Chondrocyte (in vitro differentiated cells): ENCODE measurements at regions not wholly inside any gene's neighbourhood (a gene's known extent, or its start where the extent isn't known, plus 50 kb on each side); places are given as distances from the start of the nearest gene placed in this dataset.
"Not testable (repeated sequence)": the region's sequence is repeated elsewhere in the genome, so short reads cannot be mapped to it uniquely, and the experiment has no call there.

Experiments
- DNase-seq: peaks from one replicate; pipeline ENCODE4 v3.0.0; 2021; ENCODE audit warnings: mixed read lengths, low spot score
- H3K27ac Mint-ChIP-seq: one replicate; pipeline ENCODE4 v1.8.0; 2021; ENCODE audit warnings: mild to moderate bottlenecking, moderate library complexity, mixed read lengths; ENCODE audit not compliant: unreplicated experiment
- H3K27me3 Mint-ChIP-seq: 2 replicates; pipeline ENCODE4 v1.8.0; 2021; ENCODE audit warnings: low read depth, mixed read lengths
- H3K36me3 Mint-ChIP-seq: 2 replicates; pipeline ENCODE4 v1.8.0; 2021; ENCODE audit warnings: low read depth, mixed read lengths
- H3K4me1 Mint-ChIP-seq: 2 replicates; pipeline ENCODE4 v1.8.0; 2021; ENCODE audit warnings: low read depth, mild to moderate bottlenecking, mixed read lengths
- H3K4me3 Mint-ChIP-seq: one replicate; pipeline ENCODE4 v1.8.0; 2021; ENCODE audit warnings: mild to moderate bottlenecking, moderate library complexity, mixed read lengths; ENCODE audit not compliant: unreplicated experiment
- H3K9me3 Mint-ChIP-seq: 2 replicates; pipeline ENCODE4 v1.8.0; 2021; ENCODE audit warnings: low read depth, mixed read lengths
- CTCF ChIP-seq: fragments of 200-600 bp; sonication (generic); IDR thresholded peaks from 2 replicates; pipeline ENCODE4 v1.5.0; 2021; ENCODE audit warnings: antibody characterized with exemption, mild to moderate bottlenecking, moderate library complexity

- no peaks in the 10 kb centered on the region for H3K27me3 Mint-ChIP-seq
- H3K9me3 Mint-ChIP-seq, result no peaks in the 10 kb centered on the region
- no peak overlapping the region for H3K4me3 Mint-ChIP-seq
- TF ChIP-seq CTCF, result no peak
- H3K27ac Mint-ChIP-seq, result no peak overlapping the region
- H3K4me1 Mint-ChIP-seq, result no peaks in the 10 kb centered on the region
- no peaks in the 10 kb centered on the region for H3K36me3 Mint-ChIP-seq
- peak; percentile 20 for DNase-seq
Observed at GRCh38 chr17:31798205-31798724, 60.8 kb downstream of the COPRS start.

GRCh38 chr17:31795941-31796340 is 63.1 kb downstream of the COPRS start:
- not testable (repeated sequence) for H3K4me3 Mint-ChIP-seq, H3K36me3 Mint-ChIP-seq, H3K27ac Mint-ChIP-seq, H3K27me3 Mint-ChIP-seq, H3K4me1 Mint-ChIP-seq, H3K9me3 Mint-ChIP-seq
- peak; percentile 25 for DNase-seq

GRCh38 chr17:31794111-31794510 is 64.9 kb downstream of the COPRS start:
- Mint-ChIP-seq H3K9me3 (no peaks in the 10 kb centered on the region), H3K4me3 (no peak overlapping the region), H3K27me3 (peaks cover 10% of the 10 kb centered on the region), H3K27ac (no peak overlapping the region), H3K36me3 (no peaks in the 10 kb centered on the region), H3K4me1 (no peaks in the 10 kb centered on the region)
- DNase-seq, result peak; percentile 27
- no peak for TF ChIP-seq CTCF

GRCh38 chr17:31793634-31794033 is 65.4 kb downstream of the COPRS start:
- H3K4me1 Mint-ChIP-seq, H3K27me3 Mint-ChIP-seq, H3K27ac Mint-ChIP-seq, H3K4me3 Mint-ChIP-seq, H3K9me3 Mint-ChIP-seq, DNase-seq, H3K36me3 Mint-ChIP-seq: not testable (repeated sequence)

- H3K4me1 Mint-ChIP-seq, result peaks cover 12% of the 10 kb centered on the region
- no peaks in the 10 kb centered on the region for H3K9me3 Mint-ChIP-seq
- no peak for TF ChIP-seq CTCF
- H3K36me3 Mint-ChIP-seq, result no peaks in the 10 kb centered on the region
- H3K4me3 Mint-ChIP-seq, result no peak overlapping the region
- no peak for DNase-seq
- peaks cover 10% of the 10 kb centered on the region for H3K27me3 Mint-ChIP-seq
- H3K27ac Mint-ChIP-seq, result no peak overlapping the region
Observed at GRCh38 chr17:31792007-31792585, 66.9 kb downstream of the COPRS start.

- Mint-ChIP-seq H3K36me3 (no peaks in the 10 kb centered on the region), H3K9me3 (no peaks in the 10 kb centered on the region), H3K27me3 (peaks cover 10% of the 10 kb centered on the region), H3K27ac (no peak overlapping the region), H3K4me1 (peaks cover 12% of the 10 kb centered on the region), H3K4me3 (no peak overlapping the region)
- no peak for DNase-seq
- TF ChIP-seq CTCF, result no peak
Observed at GRCh38 chr17:31789707-31790505, 69.1 kb downstream of the COPRS start.
